LNCAP (cell line): ENCODE measurements at regions not wholly inside any gene's neighbourhood (a gene's known extent, or its start where the extent isn't known, plus 50 kb on each side); places are given as distances from the start of the nearest gene placed in this dataset.

Experiments
- TF ChIP-seq, protein P1 (sequence below): fragments of 450-650 bp; IDR thresholded peaks from 2 replicates; pipeline ENCODE4 v1.5.1; 2017; ENCODE audit warnings: mild to moderate bottlenecking

GRCh38 chr21:41670056-41670805 lies 96.6 kb downstream of the RIPK4 start:
- TF ChIP-seq, protein P1, sequence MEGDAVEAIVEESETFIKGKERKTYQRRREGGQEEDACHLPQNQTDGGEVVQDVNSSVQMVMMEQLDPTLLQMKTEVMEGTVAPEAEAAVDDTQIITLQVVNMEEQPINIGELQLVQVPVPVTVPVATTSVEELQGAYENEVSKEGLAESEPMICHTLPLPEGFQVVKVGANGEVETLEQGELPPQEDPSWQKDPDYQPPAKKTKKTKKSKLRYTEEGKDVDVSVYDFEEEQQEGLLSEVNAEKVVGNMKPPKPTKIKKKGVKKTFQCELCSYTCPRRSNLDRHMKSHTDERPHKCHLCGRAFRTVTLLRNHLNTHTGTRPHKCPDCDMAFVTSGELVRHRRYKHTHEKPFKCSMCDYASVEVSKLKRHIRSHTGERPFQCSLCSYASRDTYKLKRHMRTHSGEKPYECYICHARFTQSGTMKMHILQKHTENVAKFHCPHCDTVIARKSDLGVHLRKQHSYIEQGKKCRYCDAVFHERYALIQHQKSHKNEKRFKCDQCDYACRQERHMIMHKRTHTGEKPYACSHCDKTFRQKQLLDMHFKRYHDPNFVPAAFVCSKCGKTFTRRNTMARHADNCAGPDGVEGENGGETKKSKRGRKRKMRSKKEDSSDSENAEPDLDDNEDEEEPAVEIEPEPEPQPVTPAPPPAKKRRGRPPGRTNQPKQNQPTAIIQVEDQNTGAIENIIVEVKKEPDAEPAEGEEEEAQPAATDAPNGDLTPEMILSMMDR, result no peak

DNA sequence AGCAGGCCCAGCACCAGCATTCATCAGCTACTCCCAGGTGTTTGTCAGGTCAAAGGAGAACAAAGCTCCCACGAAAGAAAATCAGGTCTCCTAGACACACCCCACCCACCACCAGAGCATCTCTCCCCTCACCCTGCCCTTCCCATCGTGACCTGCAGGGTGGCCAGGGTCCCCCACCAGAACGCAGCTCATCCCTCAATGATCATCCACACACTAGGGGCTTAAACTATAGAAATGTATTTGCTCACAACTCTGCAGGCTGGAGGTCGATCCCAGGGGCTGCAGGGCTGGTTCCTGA lies 97.4 kb downstream of the RIPK4 start:
- TF ChIP-seq, protein P1, result no peak

DNA sequence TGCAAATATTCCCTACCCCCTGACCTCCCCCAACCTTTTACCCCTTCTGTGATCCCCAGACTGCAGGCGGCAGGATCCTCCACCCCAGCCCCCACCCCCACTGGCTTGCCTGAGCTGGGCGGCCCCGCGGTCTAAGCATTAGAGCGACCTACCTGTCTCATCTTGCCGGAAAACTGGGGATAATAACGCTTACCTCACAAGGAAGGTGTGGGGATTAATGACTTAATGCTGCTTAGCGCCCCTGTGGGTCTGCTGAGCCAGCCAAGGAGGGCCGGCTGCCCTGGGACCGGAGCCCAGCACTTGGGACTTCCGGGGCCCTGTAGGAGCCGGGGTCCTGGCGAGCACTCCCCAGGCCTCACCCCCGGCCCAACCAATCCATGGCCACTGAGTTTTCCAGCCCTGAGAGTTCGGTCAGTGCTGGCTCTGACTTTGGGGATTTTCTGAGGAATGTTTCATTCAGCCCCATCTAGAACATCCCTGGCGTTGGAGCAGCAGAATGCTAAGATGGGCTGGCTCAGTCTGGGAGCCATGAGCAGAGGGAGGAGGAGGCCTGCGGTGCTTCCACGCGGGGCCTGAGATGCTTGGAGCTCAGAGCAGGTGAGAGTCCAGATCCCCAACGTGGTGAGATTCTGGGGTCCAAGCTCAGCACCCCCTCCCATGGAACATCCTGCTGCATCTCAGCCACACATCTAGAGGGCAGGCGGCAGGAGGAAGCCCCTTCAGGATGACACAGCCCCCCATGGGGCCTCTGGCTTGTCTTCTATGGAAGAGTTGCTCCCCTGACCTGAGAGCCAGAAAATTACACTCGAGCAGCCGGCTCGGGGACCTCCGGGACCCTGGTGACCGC lies 97.9 kb downstream of the RIPK4 start:
- TF ChIP-seq, protein P1, result no peak

GRCh38 chr21:41668051-41668541 lies 98.8 kb downstream of the RIPK4 start:
- TF ChIP-seq, protein P1, result no peak

GRCh38 chr21:41667136-41667535 lies 99.7 kb downstream of the RIPK4 start:
- TF ChIP-seq, protein P1, result no peak

- TF ChIP-seq, protein P1, result no peak
These were observed 100.2 kb downstream of the RIPK4 start for GRCh38 chr21:41666641-41667081.

DNA sequence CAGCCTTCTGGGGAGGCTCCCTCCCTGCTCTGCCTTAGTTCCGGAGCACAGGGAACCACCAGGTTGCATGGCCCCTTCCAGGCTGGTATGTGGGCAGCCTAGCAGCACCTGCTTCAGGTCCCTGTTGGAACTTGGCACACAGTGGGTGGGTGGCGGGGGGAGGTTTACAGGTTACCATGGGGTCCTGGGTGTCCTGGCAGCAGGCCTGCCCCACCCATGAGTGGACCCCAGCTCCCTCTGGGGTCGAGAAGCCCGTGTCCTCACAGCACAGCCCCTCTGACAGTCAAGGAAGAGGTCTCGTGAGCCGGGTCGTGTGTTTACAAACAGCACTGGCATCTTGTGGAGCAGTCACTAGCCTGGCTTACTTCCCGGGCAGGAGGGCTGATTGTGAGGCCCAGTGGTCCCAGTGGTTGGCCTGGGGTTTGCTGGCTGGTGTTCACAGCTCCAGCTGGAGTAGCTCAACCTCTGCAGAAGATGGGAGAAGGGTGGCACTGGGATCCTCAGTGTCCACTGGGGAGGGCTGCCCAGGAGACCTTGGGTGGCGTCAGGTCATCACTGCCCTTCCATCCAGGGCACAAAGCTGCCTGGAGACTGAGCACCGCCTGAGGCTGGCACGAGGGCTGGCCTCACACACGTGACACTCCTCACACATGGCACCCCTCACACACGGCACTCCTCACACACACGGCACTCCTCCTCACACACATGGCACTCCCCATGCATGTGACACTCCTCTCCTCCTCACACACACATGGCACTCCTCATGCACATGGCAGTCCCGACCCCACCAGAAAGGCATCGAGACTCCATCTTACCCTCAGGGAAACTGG lies 100.9 kb downstream of the RIPK4 start:
- TF ChIP-seq, protein P1, result no peak
